SK-N-MC (cell line): ENCODE measurements at regions not wholly inside any gene's neighbourhood (a gene's known extent, or its start where the extent isn't known, plus 50 kb on each side); places are given as distances from the start of the nearest gene placed in this dataset.
"Not testable (repeated sequence)": the region's sequence is repeated elsewhere in the genome, so short reads cannot be mapped to it uniquely, and the experiment has no call there.

Experiments used
- DNase-seq: peaks from one replicate; pipeline ENCODE4 v3.0.0-alpha.2; 2011; ENCODE audit warnings: low read depth, low spot score
- H3K27ac ChIP-seq: fragments of 200-600 bp; sonication (generic); 2 replicates; pipeline ENCODE4 v1.5.1; 2016; ENCODE audit warnings: mixed run types
- H3K36me3 ChIP-seq: fragments of 200-600 bp; sonication (generic); 2 replicates; pipeline ENCODE4 v1.6.1; 2017; ENCODE audit warnings: antibody characterized with exemption, low read length, mixed read lengths; ENCODE audit not compliant: insufficient read depth
- H3K4me3 ChIP-seq: fragments of 200-600 bp; sonication (generic); 2 replicates; pipeline ENCODE4 v1.5.1; 2016
- H3K9ac ChIP-seq: fragments of 200-600 bp; sonication (generic); 2 replicates; pipeline ENCODE4 v1.8.0; 2017; ENCODE audit warnings: mixed run types, mixed read lengths; ENCODE audit not compliant: insufficient read length
- H3K9me3 ChIP-seq: fragments of 200-600 bp; sonication (generic); 2 replicates; pipeline ENCODE4 v1.6.1; 2017; ENCODE audit warnings: low read depth, mild to moderate bottlenecking, antibody characterized with exemption, low read length, moderate library complexity, mixed read lengths
- EZH2 ChIP-seq: fragments of 200-600 bp; sonication (generic); IDR thresholded peaks from one replicate; pipeline ENCODE4 v1.6.1; 2017; ENCODE audit warnings: antibody characterized with exemption
- FOXP2 ChIP-seq: optimal IDR thresholded peaks from 2 replicates; pipeline ENCODE3; 2011; ENCODE audit warnings: mild to moderate bottlenecking, moderate library complexity; ENCODE audit not compliant: insufficient read depth; ENCODE audit errors: extremely low read length, control extremely low read depth
- POLR2AphosphoS5 ChIP-seq: IDR thresholded peaks from 2 replicates; pipeline ENCODE4 v1.6.1; 2012; ENCODE audit warnings: mild to moderate bottlenecking, low read depth, low read length, borderline replicate concordance

- DNase-seq, result no peak
- H3K27ac ChIP-seq, result no peak overlapping the region
- H3K36me3 ChIP-seq, result no peaks in the 10 kb centered on the region
Measured at GRCh38 chr5:2542821-2543220, 208.7 kb downstream of the IRX2 start.

GRCh38 chr5:2542026-2542425 lies 209.5 kb downstream of the IRX2 start:
- no peak overlapping the region for H3K9ac ChIP-seq
- no peak for DNase-seq
- no peak overlapping the region for H3K27ac ChIP-seq
- no peaks in the 10 kb centered on the region for H3K36me3 ChIP-seq
- TF ChIP-seq POLR2AphosphoS5 (no peak), FOXP2 (no peak), EZH2 (no peak)
- no peaks in the 10 kb centered on the region for H3K9me3 ChIP-seq
- H3K4me3 ChIP-seq, result no peak overlapping the region

More at GRCh38 chr5:2542821-2543220, 208.7 kb downstream of the IRX2 start:
- no peak overlapping the region for H3K9ac ChIP-seq
- TF ChIP-seq POLR2AphosphoS5 (no peak), EZH2 (no peak), FOXP2 (no peak)
- no peak overlapping the region for H3K4me3 ChIP-seq
- H3K9me3 ChIP-seq, result no peaks in the 10 kb centered on the region

GRCh38 chr5:2538169-2538568 lies 213.3 kb downstream of the IRX2 start:
- Histone ChIP-seq H3K4me3 (no peak overlapping the region), H3K27ac (no peak overlapping the region), H3K9me3 (no peaks in the 10 kb centered on the region), H3K36me3 (no peaks in the 10 kb centered on the region), H3K9ac (no peak overlapping the region)
- no peak for DNase-seq
- TF ChIP-seq POLR2AphosphoS5, result no peak
- TF ChIP-seq EZH2, result no peak
- TF ChIP-seq FOXP2, result no peak

- H3K36me3 ChIP-seq, result no peaks in the 10 kb centered on the region
- no peak overlapping the region for H3K27ac ChIP-seq
- DNase-seq, result no peak
- no peak overlapping the region for H3K4me3 ChIP-seq
- TF ChIP-seq POLR2AphosphoS5, result no peak
- peak; percentile 72 for TF ChIP-seq EZH2
- no peak overlapping the region for H3K9ac ChIP-seq
- H3K9me3 ChIP-seq, result no peaks in the 10 kb centered on the region
Measured at GRCh38 chr5:2537378-2538145, 213.9 kb downstream of the IRX2 start.

GRCh38 chr5:2536632-2537377 lies 214.7 kb downstream of the IRX2 start:
- no peak for TF ChIP-seq FOXP2
- no peak for TF ChIP-seq EZH2
- TF ChIP-seq POLR2AphosphoS5, result no peak
- no peak overlapping the region for H3K4me3 ChIP-seq
- no peaks in the 10 kb centered on the region for H3K36me3 ChIP-seq
- no peak overlapping the region for H3K9ac ChIP-seq
- DNase-seq, result no peak
- H3K27ac ChIP-seq, result no peak overlapping the region
- no peaks in the 10 kb centered on the region for H3K9me3 ChIP-seq

GRCh38 chr5:2534970-2535369 lies 216.5 kb downstream of the IRX2 start:
- H3K4me3 ChIP-seq, result no peak overlapping the region
- H3K9me3 ChIP-seq, result no peaks in the 10 kb centered on the region
- H3K9ac ChIP-seq, result no peak overlapping the region
- no peak overlapping the region for H3K27ac ChIP-seq
- no peak for TF ChIP-seq POLR2AphosphoS5
- no peak for TF ChIP-seq FOXP2
- no peak for TF ChIP-seq EZH2
- DNase-seq, result no peak
- H3K36me3 ChIP-seq, result no peaks in the 10 kb centered on the region

GRCh38 chr5:2534251-2534650 lies 217.2 kb downstream of the IRX2 start:
- H3K36me3 ChIP-seq, result no peaks in the 10 kb centered on the region
- no peak overlapping the region for H3K9ac ChIP-seq
- no peaks in the 10 kb centered on the region for H3K9me3 ChIP-seq
- no peak overlapping the region for H3K27ac ChIP-seq
- TF ChIP-seq EZH2 (no peak), POLR2AphosphoS5 (no peak), FOXP2 (no peak)
- no peak for DNase-seq
- H3K4me3 ChIP-seq, result no peak overlapping the region

- not testable (repeated sequence) for H3K36me3 ChIP-seq, H3K4me3 ChIP-seq, H3K9me3 ChIP-seq, DNase-seq, H3K9ac ChIP-seq, H3K27ac ChIP-seq
Measured at GRCh38 chr5:2533848-2534247, 217.6 kb downstream of the IRX2 start.
